ENCODE measurements at regions not wholly inside any gene's neighbourhood (a gene's known extent, or its start where the extent isn't known, plus 50 kb on each side); places are given as distances from the start of the nearest gene placed in this dataset.

GRCh38 chr14:50049093-50049492 is 67.3 kb downstream of the VCPKMT start:
- Histone ChIP-seq H3K4me1 (ENCODE audit: control insufficient read depth, insufficient read depth, low read length) (peaks cover 2% of the 10 kb centered on the region), H3K27me3 (ENCODE audit: control insufficient read depth, insufficient read depth, low read length) (no peaks in the 10 kb centered on the region), H3K9me3 (ENCODE audit: control insufficient read depth, insufficient read depth, low read length) (no peaks in the 10 kb centered on the region), H3K4me3 (ENCODE audit: low read depth, low read length) (no peak overlapping the region), H3K36me3 (ENCODE audit: control insufficient read depth, insufficient read depth, low read length) (no peaks in the 10 kb centered on the region), H3K9ac (ENCODE audit: low read depth, low read length) (no peak overlapping the region)

GRCh38 chr14:50049703-50050570 is 66.4 kb downstream of the VCPKMT start:
- Histone ChIP-seq H3K4me3 (ENCODE audit: low read depth, low read length) (no peak overlapping the region), H3K36me3 (ENCODE audit: control insufficient read depth, insufficient read depth, low read length) (no peaks in the 10 kb centered on the region), H3K4me1 (ENCODE audit: control insufficient read depth, insufficient read depth, low read length) (peaks cover 2% of the 10 kb centered on the region), H3K9ac (ENCODE audit: low read depth, low read length) (no peak overlapping the region), H3K9me3 (ENCODE audit: control insufficient read depth, insufficient read depth, low read length) (no peaks in the 10 kb centered on the region), H3K27me3 (ENCODE audit: control insufficient read depth, insufficient read depth, low read length) (no peaks in the 10 kb centered on the region)

GRCh38 chr14:50051106-50051505 is 65.3 kb downstream of the VCPKMT start:
- peaks cover 2% of the 10 kb centered on the region for H3K4me1 ChIP-seq (ENCODE audit: control insufficient read depth, insufficient read depth, low read length)
- no peaks in the 10 kb centered on the region for H3K9me3 ChIP-seq (ENCODE audit: control insufficient read depth, insufficient read depth, low read length)
- H3K27me3 ChIP-seq (ENCODE audit: control insufficient read depth, insufficient read depth, low read length), result no peaks in the 10 kb centered on the region
- H3K36me3 ChIP-seq (ENCODE audit: control insufficient read depth, insufficient read depth, low read length), result no peaks in the 10 kb centered on the region
- H3K4me3 ChIP-seq (ENCODE audit: low read depth, low read length), result no peak overlapping the region
- H3K9ac ChIP-seq (ENCODE audit: low read depth, low read length), result no peak overlapping the region

GRCh38 chr14:50051706-50052105 is 64.7 kb downstream of the VCPKMT start:
- H3K36me3 ChIP-seq (ENCODE audit: control insufficient read depth, insufficient read depth, low read length), result no peaks in the 10 kb centered on the region
- H3K4me1 ChIP-seq (ENCODE audit: control insufficient read depth, insufficient read depth, low read length), result no peaks in the 10 kb centered on the region
- no peak overlapping the region for H3K9ac ChIP-seq (ENCODE audit: low read depth, low read length)
- H3K4me3 ChIP-seq (ENCODE audit: low read depth, low read length), result no peak overlapping the region
- H3K9me3 ChIP-seq (ENCODE audit: control insufficient read depth, insufficient read depth, low read length), result no peaks in the 10 kb centered on the region
- H3K27me3 ChIP-seq (ENCODE audit: control insufficient read depth, insufficient read depth, low read length), result no peaks in the 10 kb centered on the region

- no peaks in the 10 kb centered on the region for H3K4me1 ChIP-seq (ENCODE audit: control insufficient read depth, insufficient read depth, low read length)
- no peak overlapping the region for H3K4me3 ChIP-seq (ENCODE audit: low read depth, low read length)
- H3K27me3 ChIP-seq (ENCODE audit: control insufficient read depth, insufficient read depth, low read length), result no peaks in the 10 kb centered on the region
- H3K9me3 ChIP-seq (ENCODE audit: control insufficient read depth, insufficient read depth, low read length), result no peaks in the 10 kb centered on the region
- no peak overlapping the region for H3K9ac ChIP-seq (ENCODE audit: low read depth, low read length)
- no peaks in the 10 kb centered on the region for H3K36me3 ChIP-seq (ENCODE audit: control insufficient read depth, insufficient read depth, low read length)
Measured at GRCh38 chr14:50052517-50052916, 63.9 kb downstream of the VCPKMT start.

GRCh38 chr14:50053935-50054334 is 62.4 kb downstream of the VCPKMT start:
- H3K4me1 ChIP-seq (ENCODE audit: control insufficient read depth, insufficient read depth, low read length), result no peaks in the 10 kb centered on the region
- H3K36me3 ChIP-seq (ENCODE audit: control insufficient read depth, insufficient read depth, low read length), result no peaks in the 10 kb centered on the region
- no peak overlapping the region for H3K9ac ChIP-seq (ENCODE audit: low read depth, low read length)
- no peak overlapping the region for H3K4me3 ChIP-seq (ENCODE audit: low read depth, low read length)
- no peaks in the 10 kb centered on the region for H3K27me3 ChIP-seq (ENCODE audit: control insufficient read depth, insufficient read depth, low read length)
- no peaks in the 10 kb centered on the region for H3K9me3 ChIP-seq (ENCODE audit: control insufficient read depth, insufficient read depth, low read length)

- Histone ChIP-seq H3K9me3 (ENCODE audit: control insufficient read depth, insufficient read depth, low read length) (no peaks in the 10 kb centered on the region), H3K4me1 (ENCODE audit: control insufficient read depth, insufficient read depth, low read length) (no peaks in the 10 kb centered on the region), H3K9ac (ENCODE audit: low read depth, low read length) (no peak overlapping the region), H3K4me3 (ENCODE audit: low read depth, low read length) (no peak overlapping the region), H3K27me3 (ENCODE audit: control insufficient read depth, insufficient read depth, low read length) (no peaks in the 10 kb centered on the region), H3K36me3 (ENCODE audit: control insufficient read depth, insufficient read depth, low read length) (no peaks in the 10 kb centered on the region)
Measured at GRCh38 chr14:50055461-50056228, 60.7 kb downstream of the VCPKMT start.

GRCh38 chr14:50056435-50056834 is 59.9 kb downstream of the VCPKMT start:
- no peak overlapping the region for H3K9ac ChIP-seq (ENCODE audit: low read depth, low read length)
- no peak overlapping the region for H3K4me3 ChIP-seq (ENCODE audit: low read depth, low read length)
- H3K4me1 ChIP-seq (ENCODE audit: control insufficient read depth, insufficient read depth, low read length), result no peaks in the 10 kb centered on the region
- H3K9me3 ChIP-seq (ENCODE audit: control insufficient read depth, insufficient read depth, low read length), result no peaks in the 10 kb centered on the region
- H3K27me3 ChIP-seq (ENCODE audit: control insufficient read depth, insufficient read depth, low read length), result no peaks in the 10 kb centered on the region
- H3K36me3 ChIP-seq (ENCODE audit: control insufficient read depth, insufficient read depth, low read length), result no peaks in the 10 kb centered on the region

GRCh38 chr14:50057331-50057730 is 59.0 kb downstream of the VCPKMT start:
- Histone ChIP-seq H3K27me3 (ENCODE audit: control insufficient read depth, insufficient read depth, low read length) (no peaks in the 10 kb centered on the region), H3K4me1 (ENCODE audit: control insufficient read depth, insufficient read depth, low read length) (no peaks in the 10 kb centered on the region), H3K36me3 (ENCODE audit: control insufficient read depth, insufficient read depth, low read length) (no peaks in the 10 kb centered on the region), H3K9ac (ENCODE audit: low read depth, low read length) (no peak overlapping the region), H3K4me3 (ENCODE audit: low read depth, low read length) (no peak overlapping the region), H3K9me3 (ENCODE audit: control insufficient read depth, insufficient read depth, low read length) (no peaks in the 10 kb centered on the region)

GRCh38 chr14:50058113-50058512 is 58.3 kb downstream of the VCPKMT start:
- H3K27me3 ChIP-seq (ENCODE audit: control insufficient read depth, insufficient read depth, low read length), result no peaks in the 10 kb centered on the region
- H3K4me1 ChIP-seq (ENCODE audit: control insufficient read depth, insufficient read depth, low read length), result no peaks in the 10 kb centered on the region
- no peak overlapping the region for H3K4me3 ChIP-seq (ENCODE audit: low read depth, low read length)
- H3K36me3 ChIP-seq (ENCODE audit: control insufficient read depth, insufficient read depth, low read length), result no peaks in the 10 kb centered on the region
- no peak overlapping the region for H3K9ac ChIP-seq (ENCODE audit: low read depth, low read length)
- H3K9me3 ChIP-seq (ENCODE audit: control insufficient read depth, insufficient read depth, low read length), result no peaks in the 10 kb centered on the region

Data from iPS-15b (cell line).